CD4-positive, alpha-beta T cell (primary cell): ENCODE measurements at regions not wholly inside any gene's neighbourhood (a gene's known extent, or its start where the extent isn't known, plus 50 kb on each side); places are given as distances from the start of the nearest gene placed in this dataset.

ENCODE experiments used
- ATAC-seq: fragments of 200-7000 bp; cut with Tn5 transposase; one replicate; pipeline ENCODE4 v1.10.0; 2022; ENCODE audit warnings: mild to moderate bottlenecking; ENCODE audit not compliant: poor library complexity
- CTCF ChIA-PET: fragments of 350-600 bp; sonication (Branson Sonifier 250); formaldehyde crosslinking; loops from one replicate; lab custom pipeline; 2021; ENCODE audit warnings: antibody characterized with exemption, inconsistent platforms; lab: Charles Lee
- POLR2A ChIA-PET: fragments of 350-600 bp; sonication (Branson Sonifier 250); formaldehyde crosslinking; loops from one replicate; lab custom pipeline; 2021; ENCODE audit warnings: antibody characterized with exemption, inconsistent platforms; lab: Charles Lee
- DNase-seq, 14 experiments: peaks; one replicate each; pipeline ENCODE4 v3.0.0-alpha.2; 2013 to 2020; ENCODE audit warnings: mixed read lengths in 2 of 14
- H3K27ac ChIP-seq, 2 donors: one replicate each; pipeline versions ENCODE4 v1.5.1 to v1.7.0; 2013; ENCODE audit warnings: low read length in 2 of 2, low read depth in 1 of 2, mild to moderate bottlenecking in 1 of 2
- H3K27me3 ChIP-seq, 2 experiments: 1 replicate in 1 of 2; 2 replicates in 1 of 2; pipeline versions ENCODE4 v1.6.1 to v1.7.0; 2013; ENCODE audit warnings: low read length in 2 of 2, control low read depth in 1 of 2, mild to moderate bottlenecking in 1 of 2, moderate library complexity in 1 of 2; ENCODE audit not compliant: insufficient read depth in 2 of 2, control insufficient read depth in 1 of 2
- H3K36me3 ChIP-seq: one replicate; pipeline ENCODE4 v1.6.1; 2013; ENCODE audit warnings: low read length, control low read depth; ENCODE audit not compliant: insufficient read depth
- H3K4me1 ChIP-seq: one replicate; pipeline ENCODE4 v1.6.1; 2013; ENCODE audit warnings: low read length, control low read depth; ENCODE audit not compliant: insufficient read depth
- H3K4me3 ChIP-seq: one replicate; pipeline ENCODE4 v1.5.1; 2013; ENCODE audit warnings: mild to moderate bottlenecking, low read length, moderate library complexity
- H3K9me3 ChIP-seq, 2 experiments: 1 replicate in 1 of 2; 2 replicates in 1 of 2; pipeline versions ENCODE4 v1.6.1 to v1.7.0; 2013; ENCODE audit warnings: low read length in 2 of 2, mild to moderate bottlenecking in 2 of 2, control low read depth in 1 of 2, moderate library complexity in 1 of 2; ENCODE audit not compliant: control insufficient read depth in 1 of 2, insufficient read depth in 1 of 2
- H3K27ac Mint-ChIP-seq: one replicate; pipeline ENCODE4 v1.8.0; 2020; ENCODE audit warnings: mixed read lengths
- H3K27me3 Mint-ChIP-seq: one replicate; pipeline ENCODE4 v1.8.0; 2021; ENCODE audit warnings: mixed read lengths
- H3K36me3 Mint-ChIP-seq: one replicate; pipeline ENCODE4 v1.8.0; 2021; ENCODE audit warnings: low read depth, mixed read lengths
- H3K4me1 Mint-ChIP-seq: one replicate; pipeline ENCODE4 v1.8.0; 2021; ENCODE audit warnings: low read depth, mixed read lengths
- H3K4me3 Mint-ChIP-seq: one replicate; pipeline ENCODE4 v1.8.0; 2020; ENCODE audit warnings: mild to moderate bottlenecking, mixed read lengths
- H3K9me3 Mint-ChIP-seq: one replicate; pipeline ENCODE4 v1.8.0; 2020; ENCODE audit warnings: mixed read lengths
- CTCF ChIP-seq: fragments of 200-600 bp; IDR thresholded peaks from one replicate; pipeline ENCODE4 v1.8.0; 2022; ENCODE audit warnings: antibody characterized with exemption, mild to moderate bottlenecking
- intact Hi-C, 2 experiments: fragments of 100-400 bp; cut with DNase I in 1 of 2; cut with micrococcal nuclease in 1 of 2; formaldehyde crosslinking; loops; one replicate each; pipeline versions ENCODE4 v1.15.1 to v1.9.0; 2023 to 2025; cut with DNase I, micrococcal nuclease

- H3K36me3 ChIP-seq, result no peaks in the 10 kb centered on the region
- Mint-ChIP-seq H3K27ac (no peak overlapping the region), H3K4me1 (peaks cover 31% of the 10 kb centered on the region), H3K27me3 (no peaks in the 10 kb centered on the region), H3K36me3 (no peaks in the 10 kb centered on the region), H3K9me3 (no peaks in the 10 kb centered on the region), H3K4me3 (no peak overlapping the region)
- no peak for TF ChIP-seq CTCF
- ATAC-seq (no peak), DNase-seq (no peak)
- no peak overlapping the region for H3K4me3 ChIP-seq
- intact Hi-C loops, result no loop called here
- ChIA-PET CTCF (no interaction called here), POLR2A (no interaction called here)
- no peaks in the 10 kb centered on the region for H3K9me3 ChIP-seq
- no peak overlapping the region for H3K27ac ChIP-seq
- H3K27me3 ChIP-seq, result no peaks in the 10 kb centered on the region
- H3K4me1 ChIP-seq, result no peaks in the 10 kb centered on the region
Measured at GRCh38 chr5:87191645-87192044, 76.0 kb upstream of the RASA1 start.

- no peaks in the 10 kb centered on the region for H3K36me3 Mint-ChIP-seq
- Histone ChIP-seq H3K4me1 (no peaks in the 10 kb centered on the region), H3K27me3 (no peaks in the 10 kb centered on the region), H3K4me3 (no peak overlapping the region), H3K27ac (no peak overlapping the region), H3K36me3 (no peaks in the 10 kb centered on the region), H3K9me3 (no peaks in the 10 kb centered on the region)
- H3K9me3 Mint-ChIP-seq, result no peaks in the 10 kb centered on the region
- peaks cover 31% of the 10 kb centered on the region for H3K4me1 Mint-ChIP-seq
- H3K27ac Mint-ChIP-seq, result no peak overlapping the region
- intact Hi-C loops, result no loop called here
- no peak overlapping the region for H3K4me3 Mint-ChIP-seq
- no peaks in the 10 kb centered on the region for H3K27me3 Mint-ChIP-seq
- POLR2A ChIA-PET, result interaction anchor here (0.6 to 1.2 kb wide), 3 partner anchors 13 to 105 kb away, joined by 3 read pairs; no protein-coding TSS in a partner anchor
- CTCF ChIA-PET, result interaction anchor here (0.6 kb wide), 1 partner anchor 162 kb away, joined by 3 read pairs; no protein-coding TSS in a partner anchor
- no peak for ATAC-seq
- no peak for TF ChIP-seq CTCF
- DNase-seq, result peak in 1 of 14 experiments; percentile 11
Measured at GRCh38 chr5:87195104-87195591, 72.5 kb upstream of the RASA1 start.

GRCh38 chr5:87195616-87196015 is 72.1 kb upstream of the RASA1 start:
- Mint-ChIP-seq H3K27ac (no peak overlapping the region), H3K27me3 (no peaks in the 10 kb centered on the region), H3K4me3 (no peak overlapping the region), H3K9me3 (no peaks in the 10 kb centered on the region), H3K36me3 (no peaks in the 10 kb centered on the region), H3K4me1 (peaks cover 31% of the 10 kb centered on the region)
- Histone ChIP-seq H3K27me3 (no peaks in the 10 kb centered on the region), H3K4me1 (no peaks in the 10 kb centered on the region), H3K36me3 (no peaks in the 10 kb centered on the region), H3K27ac (no peak overlapping the region), H3K9me3 (no peaks in the 10 kb centered on the region), H3K4me3 (no peak overlapping the region)
- TF ChIP-seq CTCF, result no peak
- ChIA-PET POLR2A (interaction anchor here (1.2 kb wide), 1 partner anchor 13 kb away, joined by 3 read pairs; no protein-coding TSS in a partner anchor), CTCF (interaction anchor here (0.6 kb wide), 1 partner anchor 163 kb away, joined by 3 read pairs; no protein-coding TSS in a partner anchor)
- ATAC-seq (no peak), DNase-seq (no peak)
- intact Hi-C loops, result no loop called here
